OCI-LY3 (cell line): ENCODE measurements at regions not wholly inside any gene's neighbourhood (a gene's known extent, or its start where the extent isn't known, plus 50 kb on each side); places are given as distances from the start of the nearest gene placed in this dataset.

Experiments used
- CTCF ChIP-seq: fragments of 200-600, 300-600 bp; sonication (generic); IDR thresholded peaks from 2 replicates; pipeline ENCODE4 v1.5.1; 2014; ENCODE audit warnings: antibody characterized with exemption, low read length, low read depth
- EZH2phosphoT487 ChIP-seq: fragments of 200-600 bp; shearing (Covaris generic); IDR thresholded peaks from 2 replicates; pipeline ENCODE4 v1.6.1; 2018; ENCODE audit warnings: antibody characterized with exemption, mixed run types, low read depth

- TF ChIP-seq CTCF: no peak
- TF ChIP-seq EZH2phosphoT487: no peak
Observed at GRCh38 chr14:83425138-83425537, 1891.5 kb upstream of the SEL1L start.
